ENCODE measurements at regions not wholly inside any gene's neighbourhood (a gene's known extent, or its start where the extent isn't known, plus 50 kb on each side); places are given as distances from the start of the nearest gene placed in this dataset.

GRCh38 chr4:178955614-178956013, 1513.4 kb upstream of the AGA start:
- ChIA-PET POLR2A (ENCODE audit: unreplicated experiment) (no interaction called here), CTCF (no interaction called here)
- TF ChIP-seq MAZ (IDR thresholded peaks at IDR 0.05; ENCODE audit: borderline replicate concordance, low read depth, low read length) (no peak), CHD1 (IDR thresholded peaks at IDR 0.05; ENCODE audit: low read depth, low read length) (no peak), FOS (IDR thresholded peaks at IDR 0.05; ENCODE audit: low read depth, low read length) (no peak), BHLHE40 (IDR thresholded peaks at IDR 0.05; ENCODE audit: low read depth, low read length) (no peak), RAD21 (IDR thresholded peaks at IDR 0.05; ENCODE audit: low read length) (no peak), RFX5 (IDR thresholded peaks at IDR 0.05; ENCODE audit: low read depth, low read length) (no peak), MXI1 (IDR thresholded peaks at IDR 0.05; ENCODE audit: borderline replicate concordance, low read depth, low read length) (no peak), ELK1 (IDR thresholded peaks at IDR 0.05; ENCODE audit: borderline replicate concordance, low read depth, low read length) (no peak)
- intact Hi-C loops (cut with micrococcal nuclease): no loop called here
- Histone ChIP-seq H3K9ac (ENCODE audit: low read depth, low read length) (no peak overlapping the region), H4K8ac (ENCODE audit: low read depth in 2 of 2, low read length in 2 of 2) (no peak overlapping the region), H3K9me3 (ENCODE audit: control insufficient read depth, insufficient read depth, low read length) (peaks cover 6% of the 10 kb centered on the region; the same call in 1 of the 2 replicates), H3K79me1 (ENCODE audit: low read depth in 1 of 2, low read length in 2 of 2) (no peaks in the 10 kb centered on the region), H3K27me3 (ENCODE audit: control insufficient read depth, insufficient read depth, low read length) (no peaks in the 10 kb centered on the region), H2BK15ac (ENCODE audit: low read depth, low read length) (no peak overlapping the region), H3K36me3 (ENCODE audit: control insufficient read depth, insufficient read depth, low read length) (no peaks in the 10 kb centered on the region), H3K4me3 (ENCODE audit: insufficient read depth, low read depth, low read length) (no peak overlapping the region), H3K4ac (ENCODE audit: low read depth, low read length) (no peak overlapping the region), H2BK20ac (ENCODE audit: low read depth, low read length) (no peak overlapping the region), H3K56ac (ENCODE audit: extremely low read depth, insufficient read depth, low read length) (no peak overlapping the region), H2AFZ (replicated peaks; ENCODE audit: low read length, poor library complexity) (no peak overlapping the region), H2AK5ac (ENCODE audit: low read depth, low read length) (no peak overlapping the region), H3K14ac (replicated peaks; ENCODE audit: low read depth, low read length) (no peak overlapping the region), H3K9me1 (ENCODE audit: insufficient read depth, low read length) (no peaks in the 10 kb centered on the region), H3K23ac (ENCODE audit: low read depth, low read length) (no peak overlapping the region), H3K4me2 (ENCODE audit: low read depth, low read length) (no peak overlapping the region), H4K20me1 (ENCODE audit: insufficient read depth, low read length) (no peaks in the 10 kb centered on the region), H4K5ac (ENCODE audit: low read depth, low read length) (no peak overlapping the region), H3K18ac (ENCODE audit: low read depth, low read length) (no peak overlapping the region), H2BK120ac (ENCODE audit: low read depth, low read length) (no peak overlapping the region), H4K91ac (ENCODE audit: insufficient read depth, low read depth, low read length) (no peak overlapping the region), H3K27ac (ENCODE audit: insufficient read depth, low read length) (no peak overlapping the region), H2AK9ac (replicated peaks; ENCODE audit: low read depth, low read length, poor library complexity) (no peak overlapping the region), H3K4me1 (ENCODE audit: control insufficient read depth, insufficient read depth, low read length) (no peaks in the 10 kb centered on the region), H2BK5ac (ENCODE audit: low read depth, low read length, poor library complexity, severe bottlenecking) (no peak overlapping the region)
- ATAC-seq (ENCODE audit: low read depth) (no peak), DNase-seq (no peak)
- dilution Hi-C loops (cut with HindIII; ENCODE audit: low sequenced_read_pairs, unreplicated experiment): no loop called here
- in situ Hi-C loops (cut with MboI; ENCODE audit: low sequenced_read_pairs): no loop called here
- no TSS peak for BruUV-seq (replicated peaks)

Measured in IMR-90 (cell line).